ENCODE measurements at regions not wholly inside any gene's neighbourhood (a gene's known extent, or its start where the extent isn't known, plus 50 kb on each side); places are given as distances from the start of the nearest gene placed in this dataset.

DNA sequence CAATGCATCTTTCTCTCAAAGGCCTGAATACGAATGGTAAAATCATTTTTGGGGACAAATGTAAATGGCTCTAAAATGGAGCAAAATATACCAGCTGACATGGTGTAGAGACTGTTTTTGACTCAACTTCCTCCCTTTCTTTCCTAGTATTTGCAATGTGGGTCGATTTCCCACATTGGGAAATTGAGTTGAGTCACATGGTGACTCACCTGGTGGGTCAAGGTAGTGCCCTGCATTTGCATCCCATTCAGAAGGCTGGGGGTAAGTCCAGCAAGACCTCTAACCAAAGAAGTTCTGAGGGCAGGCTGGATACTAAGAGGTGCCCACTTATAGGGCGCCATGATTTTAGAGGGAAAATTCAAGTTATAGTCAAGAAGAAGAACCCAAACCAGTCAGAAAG is 179.6 kb upstream of the MPDZ start:
- TF ChIP-seq CTCF (conservative IDR thresholded peaks at IDR 0.05; ENCODE audit: low read length) = no peak
- no peak for TF ChIP-seq EZH2phosphoT487 (IDR thresholded peaks at IDR 0.05; ENCODE audit: borderline replicate concordance, low read depth, low read length)

All from OCI-LY7 (cell line).